Effector memory CD8-positive, alpha-beta T cell (primary cell): ENCODE measurements at regions not wholly inside any gene's neighbourhood (a gene's known extent, or its start where the extent isn't known, plus 50 kb on each side); places are given as distances from the start of the nearest gene placed in this dataset.

Experiments
- ATAC-seq: fragments of 150-1000 bp; cut with Tn5 transposase; replicated peaks from 2 replicates; pipeline ENCODE4 v1.10.0; 2021; ENCODE audit warnings: mild to moderate bottlenecking, moderate library complexity
- DNase-seq, 3 experiments: peaks; one replicate each; pipeline ENCODE4 v3.0.0; 2021
- H3K27ac Mint-ChIP-seq, 2 donors: one replicate each; pipeline ENCODE4 v1.8.0; 2022; ENCODE audit warnings: mild to moderate bottlenecking in 2 of 2, mixed read lengths in 2 of 2, moderate library complexity in 2 of 2
- H3K27me3 Mint-ChIP-seq, 2 donors: one replicate each; pipeline ENCODE4 v1.8.0; 2022; ENCODE audit warnings: mixed read lengths in 2 of 2
- H3K36me3 Mint-ChIP-seq: one replicate; pipeline ENCODE4 v1.8.0; 2022; ENCODE audit warnings: mild to moderate bottlenecking, moderate library complexity, mixed read lengths; ENCODE audit not compliant: insufficient read depth
- H3K4me1 Mint-ChIP-seq, 2 donors: one replicate each; pipeline ENCODE4 v1.8.0; 2022; ENCODE audit warnings: low read depth in 2 of 2, mixed read lengths in 2 of 2
- H3K4me3 Mint-ChIP-seq, 2 donors: one replicate each; pipeline ENCODE4 v1.8.0; 2022; ENCODE audit warnings: mild to moderate bottlenecking in 2 of 2, mixed read lengths in 2 of 2, moderate library complexity in 2 of 2
- H3K9me3 Mint-ChIP-seq, 2 donors: one replicate each; pipeline ENCODE4 v1.8.0; 2022; ENCODE audit warnings: mixed read lengths in 2 of 2

GRCh38 chr3:174697310-174697709 lies 161.8 kb upstream of the NAALADL2 start:
- no peak overlapping the region for H3K4me3 Mint-ChIP-seq
- no peaks in the 10 kb centered on the region for H3K4me1 Mint-ChIP-seq
- no peak for ATAC-seq
- DNase-seq = no peak
- no peak overlapping the region for H3K27ac Mint-ChIP-seq
- H3K9me3 Mint-ChIP-seq = peaks cover 0 to 5% of the 10 kb centered on the region in 2 donors
- H3K27me3 Mint-ChIP-seq = no peaks in the 10 kb centered on the region
- H3K36me3 Mint-ChIP-seq = no peaks in the 10 kb centered on the region

GRCh38 chr3:174700736-174701135 lies 158.4 kb upstream of the NAALADL2 start:
- no peak overlapping the region for H3K27ac Mint-ChIP-seq
- DNase-seq (no peak), ATAC-seq (no peak)
- H3K4me3 Mint-ChIP-seq = no peak overlapping the region
- H3K27me3 Mint-ChIP-seq = no peaks in the 10 kb centered on the region
- H3K4me1 Mint-ChIP-seq = no peaks in the 10 kb centered on the region
- H3K36me3 Mint-ChIP-seq = no peaks in the 10 kb centered on the region
- peaks cover 0 to 3% of the 10 kb centered on the region in 2 donors for H3K9me3 Mint-ChIP-seq

DNA sequence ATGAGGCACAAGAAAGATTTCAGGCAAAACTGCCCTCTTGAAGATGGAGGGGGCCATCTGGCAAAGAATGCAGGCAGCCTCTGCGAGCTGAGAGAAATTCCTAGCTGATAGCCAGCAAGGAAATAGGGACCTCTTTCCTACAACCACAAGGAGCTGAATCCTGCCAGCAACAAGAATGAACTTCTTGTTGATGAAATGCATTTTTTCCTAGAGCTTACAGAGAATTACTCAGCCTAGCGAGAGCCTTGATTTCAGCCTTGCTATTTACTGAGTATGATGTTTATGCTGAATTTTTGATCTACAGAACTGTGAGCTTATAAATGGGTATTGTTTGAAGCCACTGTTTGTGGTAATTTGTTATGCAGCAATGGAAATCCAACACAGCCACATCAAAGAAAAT lies 148.5 kb upstream of the NAALADL2 start:
- peaks cover 0 to 3% of the 10 kb centered on the region in 2 donors for H3K9me3 Mint-ChIP-seq
- H3K4me1 Mint-ChIP-seq = no peaks in the 10 kb centered on the region
- no peaks in the 10 kb centered on the region for H3K27me3 Mint-ChIP-seq
- H3K27ac Mint-ChIP-seq = no peak overlapping the region
- no peak for ATAC-seq
- no peak overlapping the region for H3K4me3 Mint-ChIP-seq
- no peak for DNase-seq
- H3K36me3 Mint-ChIP-seq = no peaks in the 10 kb centered on the region

- no peaks in the 10 kb centered on the region for H3K36me3 Mint-ChIP-seq
- H3K27me3 Mint-ChIP-seq = no peaks in the 10 kb centered on the region
- DNase-seq (no peak), ATAC-seq (no peak)
- no peak overlapping the region for H3K27ac Mint-ChIP-seq
- no peaks in the 10 kb centered on the region for H3K4me1 Mint-ChIP-seq
- H3K4me3 Mint-ChIP-seq = no peak overlapping the region
- H3K9me3 Mint-ChIP-seq = peaks cover 0 to 3% of the 10 kb centered on the region in 2 donors
Observed at GRCh38 chr3:174715386-174715785, 143.7 kb upstream of the NAALADL2 start.

DNA sequence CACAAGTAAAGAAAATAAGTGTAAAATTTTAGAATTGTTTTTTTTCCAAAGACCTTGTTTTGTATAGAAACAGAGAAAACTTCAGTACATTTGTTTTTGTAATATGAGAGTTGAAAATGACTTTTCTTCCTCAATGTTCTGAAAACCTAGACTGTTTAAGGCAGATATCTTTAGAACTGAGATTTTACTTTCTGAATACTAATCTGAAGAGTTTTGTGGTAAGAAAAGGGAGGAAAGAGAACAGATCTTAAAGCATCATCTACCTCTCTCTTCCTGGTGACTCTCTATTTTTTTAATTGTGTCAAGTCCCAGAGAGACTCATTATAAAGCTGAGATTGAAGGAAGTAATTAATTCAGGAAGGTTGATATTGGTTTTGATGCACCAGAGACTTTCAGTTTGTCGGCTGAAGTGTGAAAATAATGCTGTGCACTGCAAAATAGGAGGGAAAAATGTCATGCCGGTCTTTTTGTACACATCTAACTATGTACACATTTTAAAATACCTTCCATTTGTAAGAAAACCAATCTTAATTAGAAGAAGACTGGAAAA lies 142.1 kb upstream of the NAALADL2 start:
- DNase-seq = no peak
- Mint-ChIP-seq H3K4me3 (no peak overlapping the region), H3K27ac (no peak overlapping the region), H3K4me1 (no peaks in the 10 kb centered on the region), H3K27me3 (no peaks in the 10 kb centered on the region), H3K9me3 (peaks cover 0 to 3% of the 10 kb centered on the region in 2 donors), H3K36me3 (no peaks in the 10 kb centered on the region)
- no peak for ATAC-seq

- Mint-ChIP-seq H3K27ac (no peak overlapping the region), H3K9me3 (no peaks in the 10 kb centered on the region), H3K27me3 (no peaks in the 10 kb centered on the region), H3K4me1 (no peaks in the 10 kb centered on the region), H3K4me3 (no peak overlapping the region), H3K36me3 (no peaks in the 10 kb centered on the region)
- ATAC-seq (no peak), DNase-seq (no peak)
Observed at GRCh38 chr3:174720717-174721116, 138.4 kb upstream of the NAALADL2 start.

GRCh38 chr3:174725303-174725702 lies 133.8 kb upstream of the NAALADL2 start:
- Mint-ChIP-seq H3K4me3 (no peak overlapping the region), H3K27ac (no peak overlapping the region), H3K36me3 (no peaks in the 10 kb centered on the region), H3K9me3 (peaks cover 0 to 8% of the 10 kb centered on the region in 2 donors), H3K4me1 (no peaks in the 10 kb centered on the region), H3K27me3 (no peaks in the 10 kb centered on the region)
- DNase-seq (no peak), ATAC-seq (no peak)

GRCh38 chr3:174737966-174738365 lies 121.2 kb upstream of the NAALADL2 start:
- DNase-seq (no peak), ATAC-seq (no peak)
- Mint-ChIP-seq H3K27me3 (no peaks in the 10 kb centered on the region), H3K4me1 (no peaks in the 10 kb centered on the region), H3K36me3 (no peaks in the 10 kb centered on the region), H3K4me3 (no peak overlapping the region), H3K27ac (no peak overlapping the region), H3K9me3 (peaks cover 0 to 6% of the 10 kb centered on the region in 2 donors)

- peaks cover 0 to 10% of the 10 kb centered on the region in 2 donors for H3K9me3 Mint-ChIP-seq
- no peaks in the 10 kb centered on the region for H3K4me1 Mint-ChIP-seq
- H3K27me3 Mint-ChIP-seq = no peaks in the 10 kb centered on the region
- ATAC-seq (no peak), DNase-seq (no peak)
- H3K27ac Mint-ChIP-seq = no peak overlapping the region
- no peaks in the 10 kb centered on the region for H3K36me3 Mint-ChIP-seq
- no peak overlapping the region for H3K4me3 Mint-ChIP-seq
Observed at GRCh38 chr3:174749143-174749542, 110.0 kb upstream of the NAALADL2 start.

GRCh38 chr3:174755833-174756829 lies 103.0 kb upstream of the NAALADL2 start:
- Mint-ChIP-seq H3K4me1 (no peaks in the 10 kb centered on the region), H3K4me3 (no peak overlapping the region), H3K27ac (no peak overlapping the region), H3K36me3 (no peaks in the 10 kb centered on the region), H3K9me3 (peaks cover 4 to 11% of the 10 kb centered on the region in 2 donors), H3K27me3 (no peaks in the 10 kb centered on the region)
- ATAC-seq (no peak), DNase-seq (no peak)

DNA sequence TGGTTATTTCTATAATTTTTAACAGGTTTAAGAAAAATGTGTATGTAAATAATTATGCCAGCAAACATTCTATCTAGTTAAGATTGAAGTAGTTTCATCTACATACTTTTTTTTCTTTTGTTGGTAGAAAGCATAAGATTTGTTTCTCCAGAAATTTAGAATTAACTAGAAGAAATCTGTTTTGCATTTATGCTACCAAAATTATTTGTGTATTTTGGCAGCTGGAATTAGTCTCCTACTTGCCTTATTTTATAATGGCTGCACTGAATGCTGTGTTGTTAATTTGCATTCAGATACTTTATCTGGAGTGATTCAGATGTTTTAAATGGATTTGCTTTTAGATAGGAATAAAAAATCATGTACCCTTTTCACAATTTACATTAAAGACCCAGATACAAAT lies 100.2 kb upstream of the NAALADL2 start:
- DNase-seq (no peak), ATAC-seq (no peak)
- no peaks in the 10 kb centered on the region for H3K4me1 Mint-ChIP-seq
- H3K27me3 Mint-ChIP-seq = no peaks in the 10 kb centered on the region
- H3K36me3 Mint-ChIP-seq = no peaks in the 10 kb centered on the region
- H3K9me3 Mint-ChIP-seq = peaks cover 4 to 11% of the 10 kb centered on the region in 2 donors
- no peak overlapping the region for H3K27ac Mint-ChIP-seq
- H3K4me3 Mint-ChIP-seq = no peak overlapping the region

DNA sequence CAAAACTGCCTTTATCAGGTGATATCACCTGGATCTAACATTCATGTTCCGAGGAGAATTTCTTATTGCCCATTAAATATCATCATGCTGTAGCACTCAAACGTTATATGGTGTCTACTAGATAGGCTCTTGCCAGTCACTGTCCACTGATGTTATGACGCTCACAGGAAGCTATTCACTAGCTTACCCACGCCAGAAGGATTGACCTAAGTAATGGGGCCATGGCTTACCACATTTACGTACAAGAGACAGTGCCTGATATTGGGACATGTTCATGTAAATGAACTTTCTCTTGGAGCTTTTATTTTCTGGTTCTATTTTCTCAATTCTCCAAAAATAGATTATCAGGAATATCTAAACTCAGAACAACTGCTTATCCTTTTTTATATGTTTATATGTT lies 91.7 kb upstream of the NAALADL2 start:
- no peak for DNase-seq
- peaks cover 0 to 12% of the 10 kb centered on the region in 2 donors for H3K9me3 Mint-ChIP-seq
- H3K4me3 Mint-ChIP-seq = no peak overlapping the region
- no peaks in the 10 kb centered on the region for H3K4me1 Mint-ChIP-seq
- no peak for ATAC-seq
- no peak overlapping the region for H3K27ac Mint-ChIP-seq
- no peaks in the 10 kb centered on the region for H3K36me3 Mint-ChIP-seq
- H3K27me3 Mint-ChIP-seq = no peaks in the 10 kb centered on the region

GRCh38 chr3:174767853-174768382 lies 91.2 kb upstream of the NAALADL2 start:
- Mint-ChIP-seq H3K9me3 (peaks cover 0 to 12% of the 10 kb centered on the region in 2 donors), H3K27ac (no peak overlapping the region), H3K4me1 (no peaks in the 10 kb centered on the region), H3K27me3 (no peaks in the 10 kb centered on the region), H3K4me3 (no peak overlapping the region), H3K36me3 (no peaks in the 10 kb centered on the region)
- DNase-seq (no peak), ATAC-seq (no peak)

GRCh38 chr3:174769171-174769570 lies 90.0 kb upstream of the NAALADL2 start:
- H3K27ac Mint-ChIP-seq = no peak overlapping the region
- H3K9me3 Mint-ChIP-seq = peaks cover 0 to 15% of the 10 kb centered on the region in 2 donors
- no peak overlapping the region for H3K4me3 Mint-ChIP-seq
- DNase-seq = no peak
- H3K27me3 Mint-ChIP-seq = no peaks in the 10 kb centered on the region
- ATAC-seq = no peak
- no peaks in the 10 kb centered on the region for H3K4me1 Mint-ChIP-seq
- no peaks in the 10 kb centered on the region for H3K36me3 Mint-ChIP-seq
